ENCODE measurements at regions not wholly inside any gene's neighbourhood (a gene's known extent, or its start where the extent isn't known, plus 50 kb on each side); places are given as distances from the start of the nearest gene placed in this dataset.

- H3K27me3 Mint-ChIP-seq: no peaks in the 10 kb centered on the region
- H3K27ac ChIP-seq (ENCODE audit: low read depth, low read length): no peak overlapping the region
- no peak overlapping the region for H3K4me3 ChIP-seq (ENCODE audit: low read length)
- H3K27ac Mint-ChIP-seq: no peak overlapping the region
- POLR2A ChIA-PET: no interaction called here
- peaks cover 0 to 3% (median 0%) of the 10 kb centered on the region in 5 donors for H3K9me3 Mint-ChIP-seq
- DNase-seq: no peak
- no peaks in the 10 kb centered on the region for H3K4me1 ChIP-seq (ENCODE audit: insufficient read depth, low read length)
- H3K4me3 Mint-ChIP-seq: no peak overlapping the region
- H3K27me3 ChIP-seq (ENCODE audit: insufficient read depth, low read length, poor library complexity, severe bottlenecking): no peaks in the 10 kb centered on the region
- H3K36me3 Mint-ChIP-seq: no peaks in the 10 kb centered on the region
- H3K36me3 ChIP-seq (ENCODE audit: insufficient read depth, low read length): no peaks in the 10 kb centered on the region
- no peaks in the 10 kb centered on the region for H3K9me3 ChIP-seq (ENCODE audit: low read length)
- H3K4me1 Mint-ChIP-seq: no peaks in the 10 kb centered on the region
- CTCF ChIA-PET: no interaction called here
Observed at GRCh38 chr21:16258844-16259611, 529.2 kb downstream of the USP25 start.

DNA sequence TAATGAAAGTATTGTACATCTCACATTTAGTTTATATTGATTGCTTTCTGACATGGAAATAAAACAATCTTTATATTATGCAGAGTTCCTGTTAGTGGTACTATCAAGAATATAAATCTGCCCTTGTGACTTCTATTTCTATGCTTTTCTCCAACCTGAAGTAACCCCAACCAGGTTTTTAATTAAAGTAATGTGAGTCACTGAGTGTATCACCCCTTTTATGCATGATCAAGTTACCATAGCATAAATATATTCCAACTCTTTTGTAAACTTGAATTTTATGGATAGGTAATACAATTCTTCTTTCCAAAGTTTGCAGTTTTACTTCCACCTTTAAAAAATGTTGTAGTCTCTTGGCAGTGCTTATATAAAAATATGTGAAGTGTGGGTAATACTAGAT is 532.3 kb downstream of the USP25 start:
- H3K9me3 Mint-ChIP-seq: peaks cover 0 to 4% (median 0%) of the 10 kb centered on the region in 5 donors
- H3K4me1 Mint-ChIP-seq: no peaks in the 10 kb centered on the region
- Histone ChIP-seq H3K36me3 (ENCODE audit: insufficient read depth, low read length) (no peaks in the 10 kb centered on the region), H3K9me3 (ENCODE audit: low read length) (no peaks in the 10 kb centered on the region), H3K4me3 (ENCODE audit: low read length) (no peak overlapping the region), H3K27ac (ENCODE audit: low read depth, low read length) (no peak overlapping the region), H3K4me1 (ENCODE audit: insufficient read depth, low read length) (no peaks in the 10 kb centered on the region), H3K27me3 (ENCODE audit: insufficient read depth, low read length, poor library complexity, severe bottlenecking) (no peaks in the 10 kb centered on the region)
- no peak for DNase-seq
- CTCF ChIA-PET: no interaction called here
- POLR2A ChIA-PET: no interaction called here
- H3K27me3 Mint-ChIP-seq: no peaks in the 10 kb centered on the region
- H3K4me3 Mint-ChIP-seq: no peak overlapping the region
- H3K36me3 Mint-ChIP-seq: no peaks in the 10 kb centered on the region
- H3K27ac Mint-ChIP-seq: no peak overlapping the region

DNA sequence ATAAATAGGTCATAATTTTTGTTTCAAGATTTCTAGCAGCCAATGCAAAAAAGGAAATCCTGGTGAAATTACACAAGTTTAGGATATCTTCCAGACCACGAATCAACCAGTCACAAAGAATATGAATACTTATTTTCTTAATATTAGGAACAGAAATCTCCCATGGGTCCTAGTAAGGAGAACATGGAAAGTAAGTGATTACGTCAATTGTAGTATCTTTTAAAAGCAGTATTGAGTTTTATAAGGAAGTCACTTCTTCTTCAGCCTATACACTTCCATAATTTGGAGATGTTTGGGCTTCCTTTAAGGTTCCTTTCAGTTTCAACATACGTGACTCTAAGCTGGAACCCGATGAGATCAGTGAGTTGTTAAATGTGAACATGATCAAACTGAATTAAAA is 534.5 kb downstream of the USP25 start:
- Histone ChIP-seq H3K27me3 (ENCODE audit: insufficient read depth, low read length, poor library complexity, severe bottlenecking) (no peaks in the 10 kb centered on the region), H3K4me1 (ENCODE audit: insufficient read depth, low read length) (no peaks in the 10 kb centered on the region), H3K27ac (ENCODE audit: low read depth, low read length) (no peak overlapping the region), H3K9me3 (ENCODE audit: low read length) (no peaks in the 10 kb centered on the region), H3K4me3 (ENCODE audit: low read length) (no peak overlapping the region), H3K36me3 (ENCODE audit: insufficient read depth, low read length) (no peaks in the 10 kb centered on the region)
- no peak overlapping the region for H3K4me3 Mint-ChIP-seq
- no peaks in the 10 kb centered on the region for H3K27me3 Mint-ChIP-seq
- H3K4me1 Mint-ChIP-seq: no peaks in the 10 kb centered on the region
- H3K9me3 Mint-ChIP-seq: peaks cover 0 to 4% (median 0%) of the 10 kb centered on the region in 5 donors
- POLR2A ChIA-PET: no interaction called here
- H3K27ac Mint-ChIP-seq: no peak overlapping the region
- no peak for DNase-seq
- no peaks in the 10 kb centered on the region for H3K36me3 Mint-ChIP-seq
- CTCF ChIA-PET: no interaction called here

- H3K27ac ChIP-seq (ENCODE audit: low read depth, low read length): no peak overlapping the region
- H3K4me3 ChIP-seq (ENCODE audit: low read length): no peak overlapping the region
- no peaks in the 10 kb centered on the region for H3K9me3 ChIP-seq (ENCODE audit: low read length)
- no peaks in the 10 kb centered on the region for H3K36me3 ChIP-seq (ENCODE audit: insufficient read depth, low read length)
- no peak overlapping the region for H3K27ac Mint-ChIP-seq
- H3K27me3 Mint-ChIP-seq: no peaks in the 10 kb centered on the region
- H3K4me3 Mint-ChIP-seq: no peak overlapping the region
- POLR2A ChIA-PET: interaction anchor here (0.5 kb wide), 1 partner anchor 42 kb away, joined by 3 read pairs; no protein-coding TSS in a partner anchor
- no peaks in the 10 kb centered on the region for H3K4me1 ChIP-seq (ENCODE audit: insufficient read depth, low read length)
- H3K27me3 ChIP-seq (ENCODE audit: insufficient read depth, low read length, poor library complexity, severe bottlenecking): no peaks in the 10 kb centered on the region
- no peaks in the 10 kb centered on the region for H3K36me3 Mint-ChIP-seq
- H3K9me3 Mint-ChIP-seq: no peaks in the 10 kb centered on the region
- no peaks in the 10 kb centered on the region for H3K4me1 Mint-ChIP-seq
- CTCF ChIA-PET: no interaction called here
- no peak for DNase-seq
Observed at GRCh38 chr21:16269476-16269875, 539.7 kb downstream of the USP25 start.

DNA sequence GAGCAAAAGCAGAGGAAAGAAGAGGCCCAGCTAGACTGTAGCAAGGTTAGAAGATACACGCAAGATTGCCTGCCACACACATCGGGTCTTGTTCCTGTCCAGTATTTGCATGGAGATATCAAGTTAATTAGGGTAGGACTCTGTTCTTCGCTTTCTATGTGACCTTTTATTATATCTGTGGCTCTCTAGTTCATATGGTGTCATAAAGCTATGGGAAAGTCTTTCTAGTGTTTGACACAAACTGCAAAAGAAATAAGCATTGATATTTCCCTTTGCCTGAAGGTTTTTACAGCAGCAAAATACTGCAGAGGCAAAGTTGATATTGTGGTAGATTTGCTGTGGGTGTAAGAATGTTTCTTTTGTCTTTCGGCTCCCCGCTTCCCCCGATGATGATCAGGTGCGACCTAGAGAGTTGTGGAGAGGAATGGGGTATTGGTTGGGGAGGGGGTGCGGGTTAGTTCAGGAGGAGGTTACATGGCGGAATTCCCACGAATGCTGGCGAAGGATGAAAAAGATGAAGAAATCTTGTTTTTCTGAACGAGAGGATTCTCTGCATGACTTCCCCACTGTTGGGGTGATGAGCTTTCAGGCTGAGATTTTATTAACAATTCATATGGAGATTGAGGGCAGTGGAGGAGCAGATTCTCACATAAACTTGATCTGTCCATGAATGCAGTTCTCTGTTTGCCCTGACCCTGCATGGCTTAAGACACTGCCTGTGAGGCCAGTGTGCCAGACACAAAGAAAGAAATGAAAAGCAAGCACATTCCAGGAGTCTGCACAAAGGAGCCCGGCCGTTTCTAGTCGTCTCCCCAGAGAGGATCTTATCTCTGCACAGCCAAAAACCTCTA is 550.2 kb downstream of the USP25 start:
- no peak overlapping the region for H3K4me3 Mint-ChIP-seq
- H3K36me3 ChIP-seq (ENCODE audit: insufficient read depth, low read length): no peaks in the 10 kb centered on the region
- POLR2A ChIA-PET: no interaction called here
- H3K27me3 ChIP-seq (ENCODE audit: insufficient read depth, low read length, poor library complexity, severe bottlenecking): no peaks in the 10 kb centered on the region
- H3K27ac Mint-ChIP-seq: no peak overlapping the region
- no peaks in the 10 kb centered on the region for H3K36me3 Mint-ChIP-seq
- peaks cover 0 to 2% (median 0%) of the 10 kb centered on the region in 5 donors for H3K9me3 Mint-ChIP-seq
- H3K9me3 ChIP-seq (ENCODE audit: low read length): no peaks in the 10 kb centered on the region
- H3K4me1 ChIP-seq (ENCODE audit: insufficient read depth, low read length): no peaks in the 10 kb centered on the region
- H3K4me3 ChIP-seq (ENCODE audit: low read length): no peak overlapping the region
- H3K27me3 Mint-ChIP-seq: no peaks in the 10 kb centered on the region
- H3K4me1 Mint-ChIP-seq: no peaks in the 10 kb centered on the region
- CTCF ChIA-PET: no interaction called here
- no peak overlapping the region for H3K27ac ChIP-seq (ENCODE audit: low read depth, low read length)
- no peak for DNase-seq

DNA sequence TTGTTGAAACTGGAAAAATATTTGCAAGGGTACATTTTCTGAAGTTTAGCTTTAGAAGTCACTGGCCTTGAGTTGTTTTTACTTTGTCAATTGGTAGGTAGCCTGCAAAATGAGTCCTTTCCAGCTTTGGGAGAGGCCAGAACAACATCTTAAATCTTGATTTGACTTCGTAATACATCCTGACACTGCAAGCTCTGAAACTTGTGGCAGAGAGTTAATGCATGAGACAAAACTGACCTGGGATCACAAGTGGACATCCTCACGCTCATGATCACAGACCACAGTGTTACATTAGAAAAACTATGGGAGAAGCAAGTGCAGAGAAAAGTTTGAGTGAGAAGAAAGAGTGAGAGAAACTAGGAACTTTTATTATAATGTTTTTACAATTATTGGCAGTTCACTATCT is 550.9 kb downstream of the USP25 start:
- H3K27me3 Mint-ChIP-seq: no peaks in the 10 kb centered on the region
- no peaks in the 10 kb centered on the region for H3K36me3 Mint-ChIP-seq
- H3K27me3 ChIP-seq (ENCODE audit: insufficient read depth, low read length, poor library complexity, severe bottlenecking): no peaks in the 10 kb centered on the region
- H3K4me3 ChIP-seq (ENCODE audit: low read length): no peak overlapping the region
- no peak overlapping the region for H3K4me3 Mint-ChIP-seq
- H3K27ac Mint-ChIP-seq: no peak overlapping the region
- CTCF ChIA-PET: no interaction called here
- no peak for DNase-seq
- POLR2A ChIA-PET: no interaction called here
- no peaks in the 10 kb centered on the region for H3K36me3 ChIP-seq (ENCODE audit: insufficient read depth, low read length)
- H3K4me1 ChIP-seq (ENCODE audit: insufficient read depth, low read length): no peaks in the 10 kb centered on the region
- H3K4me1 Mint-ChIP-seq: no peaks in the 10 kb centered on the region
- no peak overlapping the region for H3K27ac ChIP-seq (ENCODE audit: low read depth, low read length)
- no peaks in the 10 kb centered on the region for H3K9me3 ChIP-seq (ENCODE audit: low read length)
- peaks cover 0 to 2% (median 0%) of the 10 kb centered on the region in 5 donors for H3K9me3 Mint-ChIP-seq

- no peaks in the 10 kb centered on the region for H3K27me3 Mint-ChIP-seq
- H3K9me3 ChIP-seq (ENCODE audit: low read length): no peaks in the 10 kb centered on the region
- no peaks in the 10 kb centered on the region for H3K27me3 ChIP-seq (ENCODE audit: insufficient read depth, low read length, poor library complexity, severe bottlenecking)
- H3K27ac ChIP-seq (ENCODE audit: low read depth, low read length): no peak overlapping the region
- H3K9me3 Mint-ChIP-seq: peaks cover 0 to 2% (median 0%) of the 10 kb centered on the region in 5 donors
- DNase-seq: no peak
- no peaks in the 10 kb centered on the region for H3K4me1 ChIP-seq (ENCODE audit: insufficient read depth, low read length)
- H3K27ac Mint-ChIP-seq: no peak overlapping the region
- H3K4me3 Mint-ChIP-seq: no peak overlapping the region
- no peaks in the 10 kb centered on the region for H3K4me1 Mint-ChIP-seq
- ChIA-PET CTCF (no interaction called here), POLR2A (no interaction called here)
- H3K36me3 Mint-ChIP-seq: no peaks in the 10 kb centered on the region
- no peaks in the 10 kb centered on the region for H3K36me3 ChIP-seq (ENCODE audit: insufficient read depth, low read length)
- no peak overlapping the region for H3K4me3 ChIP-seq (ENCODE audit: low read length)
Observed at GRCh38 chr21:16283516-16283915, 553.7 kb downstream of the USP25 start.

DNA sequence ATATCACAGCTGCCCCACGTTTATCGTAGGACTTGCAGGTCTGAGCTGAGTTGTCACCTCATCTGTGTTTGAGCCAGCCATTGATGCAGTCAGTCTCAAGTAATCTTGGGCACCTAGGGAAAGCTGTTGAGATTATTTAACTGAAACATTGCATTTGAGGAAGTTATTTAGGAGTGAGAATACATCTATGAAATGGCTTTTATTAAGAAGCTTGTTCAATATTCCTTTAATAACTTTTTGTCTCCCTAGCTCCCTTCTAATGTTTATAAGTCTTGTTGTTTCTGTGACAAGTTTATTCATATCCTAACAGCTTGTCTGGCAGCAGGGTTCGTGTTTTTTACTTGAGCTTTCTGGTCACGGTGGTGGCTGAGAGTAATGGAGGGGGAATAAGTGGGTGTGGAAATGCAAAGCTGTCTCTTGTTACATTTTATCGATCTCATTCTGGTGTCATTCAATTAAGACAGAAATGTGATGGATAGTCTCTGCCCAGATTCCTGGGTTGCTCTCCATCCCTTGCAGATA is 555.9 kb downstream of the USP25 start:
- H3K4me3 Mint-ChIP-seq: no peak overlapping the region
- CTCF ChIA-PET: no interaction called here
- no peaks in the 10 kb centered on the region for H3K36me3 ChIP-seq (ENCODE audit: insufficient read depth, low read length)

More for the DNA sequence above, 555.9 kb downstream of the USP25 start:
- POLR2A ChIA-PET: no interaction called here
- H3K9me3 ChIP-seq (ENCODE audit: low read length): no peaks in the 10 kb centered on the region
- Mint-ChIP-seq H3K36me3 (no peaks in the 10 kb centered on the region), H3K27ac (no peak overlapping the region), H3K4me1 (no peaks in the 10 kb centered on the region), H3K9me3 (peaks cover 0 to 1% (median 0%) of the 10 kb centered on the region in 5 donors), H3K27me3 (no peaks in the 10 kb centered on the region)
- no peak for DNase-seq
- no peaks in the 10 kb centered on the region for H3K4me1 ChIP-seq (ENCODE audit: insufficient read depth, low read length)
- no peak overlapping the region for H3K4me3 ChIP-seq (ENCODE audit: low read length)
- no peak overlapping the region for H3K27ac ChIP-seq (ENCODE audit: low read depth, low read length)
- no peaks in the 10 kb centered on the region for H3K27me3 ChIP-seq (ENCODE audit: insufficient read depth, low read length, poor library complexity, severe bottlenecking)

All from CD8-positive, alpha-beta memory T cell (primary cell).